RCC 7860 (cell line): ENCODE measurements at regions not wholly inside any gene's neighbourhood (a gene's known extent, or its start where the extent isn't known, plus 50 kb on each side); places are given as distances from the start of the nearest gene placed in this dataset.

Source experiments
- DNase-seq: peaks from one replicate; pipeline ENCODE4 v3.0.0-alpha.2; 2015; ENCODE audit warnings: low spot score
- FAIRE-seq: peaks from 2 replicates; lab custom pipeline; 2012; peaks lifted over from hg19 to GRCh38; lab: Jason Lieb, UNC

DNA sequence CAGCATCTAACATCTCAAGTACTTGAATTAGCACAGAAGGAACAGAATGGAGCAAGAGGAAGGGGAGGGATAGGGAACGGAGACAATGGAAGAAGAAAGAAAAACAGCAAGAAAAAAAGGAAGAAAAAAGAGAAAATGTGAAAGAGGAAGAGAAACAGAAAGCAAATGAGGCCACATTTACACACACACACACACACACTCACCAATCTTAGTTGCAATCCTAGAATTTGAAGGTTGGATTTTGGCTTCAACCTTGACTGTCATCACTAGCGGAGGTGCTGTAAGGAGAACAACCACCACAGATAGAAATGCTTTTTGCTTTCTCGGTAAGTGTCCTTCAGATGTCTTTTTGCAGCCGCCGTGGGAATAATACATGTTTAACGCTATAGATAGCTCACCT is 327.1 kb upstream of the NWD2 start:
- no peak for FAIRE-seq
- DNase-seq, result no peak

GRCh38 chr4:36919721-36920120 is 324.8 kb upstream of the NWD2 start:
- DNase-seq (no peak), FAIRE-seq (no peak)

- DNase-seq, result no peak
- no peak for FAIRE-seq
These were observed 322.9 kb upstream of the NWD2 start for GRCh38 chr4:36921476-36922216.

- DNase-seq (no peak), FAIRE-seq (no peak)
These were observed 313.9 kb upstream of the NWD2 start for GRCh38 chr4:36930562-36931111.

- DNase-seq (no peak), FAIRE-seq (no peak)
These were observed 300.3 kb upstream of the NWD2 start for GRCh38 chr4:36944232-36944631.

DNA sequence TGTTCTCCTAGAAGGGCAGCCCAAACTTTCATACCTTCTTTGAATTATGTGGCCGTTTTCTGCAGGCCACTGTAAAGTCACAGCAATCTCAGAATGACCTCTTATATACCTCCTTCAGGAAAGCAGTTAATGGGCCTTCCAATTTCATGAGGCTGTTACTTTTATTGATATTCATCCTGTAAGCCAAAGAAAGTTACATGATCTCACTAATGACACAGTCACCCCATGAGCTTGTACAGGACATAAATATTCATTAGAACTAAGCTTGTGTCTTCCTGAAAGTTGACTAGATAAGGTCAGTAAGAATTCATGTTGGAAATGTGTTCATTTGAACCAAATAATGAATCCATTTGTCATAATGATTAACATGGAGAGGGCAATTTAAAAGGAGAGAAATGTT is 283.1 kb upstream of the NWD2 start:
- FAIRE-seq (no peak), DNase-seq (no peak)

GRCh38 chr4:36966756-36967460 is 277.6 kb upstream of the NWD2 start:
- no peak for DNase-seq
- no peak for FAIRE-seq

DNA sequence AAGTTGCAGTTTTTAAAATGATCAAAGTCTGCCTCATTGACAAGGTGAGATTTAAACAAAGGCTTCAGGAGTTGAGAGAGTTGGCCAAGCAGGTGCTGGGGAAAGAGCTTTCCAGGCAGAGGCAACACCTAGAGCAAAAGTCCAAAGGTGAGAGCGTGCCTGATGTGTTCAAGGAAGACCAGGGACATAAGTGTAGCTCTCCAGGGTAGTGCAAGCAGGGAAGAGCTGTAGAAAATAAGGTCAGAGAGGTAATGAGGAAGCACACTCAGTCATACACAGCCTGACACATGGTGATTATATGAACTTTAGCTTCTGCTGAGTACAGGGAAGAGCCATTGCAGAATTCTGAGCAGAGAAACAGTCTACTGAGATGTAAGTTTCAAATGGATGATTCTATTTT is 265.0 kb upstream of the NWD2 start:
- FAIRE-seq (no peak), DNase-seq (no peak)

DNA sequence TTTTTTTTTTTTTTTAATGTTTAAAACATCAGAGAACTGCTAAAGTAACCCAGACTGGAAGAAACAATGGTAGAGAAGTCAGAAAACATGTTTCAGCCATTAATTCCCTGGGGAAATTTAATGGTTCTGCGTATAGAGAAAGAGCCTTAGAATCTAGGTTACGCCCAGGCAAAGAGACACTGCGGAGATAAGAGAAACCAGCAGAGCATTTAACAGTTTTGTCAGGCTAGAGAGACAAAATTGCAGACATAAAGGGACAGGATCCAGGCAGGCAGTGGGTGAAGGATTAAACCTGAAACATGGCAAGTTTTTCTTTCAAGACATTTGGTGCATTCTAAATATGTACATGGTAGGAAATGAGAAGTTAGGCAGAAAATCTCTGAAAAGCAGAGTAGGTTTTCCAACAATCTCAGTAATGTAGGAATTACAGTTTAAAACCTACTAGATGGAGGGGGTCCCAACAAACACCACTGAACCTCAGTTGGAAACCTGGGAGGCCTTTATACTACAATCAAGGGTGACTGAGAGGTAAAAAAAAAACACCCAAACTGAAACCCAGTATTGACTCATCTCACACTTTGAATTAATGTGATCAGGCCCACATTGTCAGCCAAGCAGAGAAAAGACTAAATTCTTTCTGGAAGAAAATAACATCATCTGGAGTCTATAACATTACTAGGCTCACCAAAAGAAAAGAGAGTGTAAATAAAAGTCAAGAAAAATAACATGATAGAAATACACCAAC is 254.2 kb upstream of the NWD2 start:
- DNase-seq (no peak), FAIRE-seq (no peak)

GRCh38 chr4:36997727-36998126 is 246.8 kb upstream of the NWD2 start:
- FAIRE-seq (no peak), DNase-seq (no peak)

- FAIRE-seq (no peak), DNase-seq (no peak)
These were observed 244.3 kb upstream of the NWD2 start for GRCh38 chr4:37000281-37000680.

GRCh38 chr4:37001688-37002436 is 242.7 kb upstream of the NWD2 start:
- FAIRE-seq, result no peak

DNA sequence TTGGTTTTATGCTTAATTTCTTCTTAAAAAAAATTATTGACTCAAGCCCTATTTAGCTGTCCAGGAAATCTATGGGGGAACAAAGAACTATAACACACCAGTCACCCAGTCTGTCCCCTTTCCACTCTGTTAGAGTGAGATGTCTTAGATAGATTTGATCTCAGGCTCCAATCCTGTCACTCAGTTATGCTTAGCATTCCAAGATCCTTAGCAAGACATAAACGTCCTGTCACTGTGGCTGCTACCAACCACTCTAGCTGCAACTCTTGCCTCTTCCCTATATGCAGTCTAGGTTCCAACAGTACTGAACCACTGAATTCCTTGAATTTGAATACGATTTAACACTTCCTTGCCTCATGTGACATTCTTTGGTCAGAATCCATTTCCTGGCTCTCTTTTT is 241.9 kb upstream of the NWD2 start:
- FAIRE-seq (no peak), DNase-seq (no peak)

More at GRCh38 chr4:37001688-37002436, 242.7 kb upstream of the NWD2 start:
- DNase-seq, result no peak

- DNase-seq, result no peak
- FAIRE-seq, result no peak
These were observed 236.3 kb upstream of the NWD2 start for GRCh38 chr4:37008199-37008598.

- no peak for FAIRE-seq
- DNase-seq, result no peak
These were observed 230.0 kb upstream of the NWD2 start for GRCh38 chr4:37014584-37014983.

DNA sequence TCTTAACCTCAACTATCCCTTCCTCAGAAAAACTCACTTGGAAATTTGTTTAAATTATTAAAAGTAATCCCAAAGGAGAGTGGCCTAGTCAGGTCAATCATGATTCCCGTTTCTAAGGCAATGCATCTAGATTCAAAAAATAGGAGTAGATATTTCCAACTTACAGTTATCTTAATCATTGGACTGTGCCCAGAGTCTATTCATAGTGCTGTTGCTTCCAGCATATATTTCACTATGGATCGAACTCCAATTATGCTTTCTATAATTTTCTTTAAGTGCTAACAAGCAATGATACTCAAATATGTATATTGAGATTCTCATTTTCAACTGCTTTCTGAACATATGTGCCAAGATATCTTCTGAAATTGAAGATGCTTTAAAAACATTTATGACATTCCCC is 229.2 kb upstream of the NWD2 start:
- FAIRE-seq (no peak), DNase-seq (no peak)

GRCh38 chr4:37023504-37023903 is 221.0 kb upstream of the NWD2 start:
- DNase-seq (no peak), FAIRE-seq (no peak)

GRCh38 chr4:37023996-37024395 is 220.5 kb upstream of the NWD2 start:
- FAIRE-seq (no peak), DNase-seq (no peak)

DNA sequence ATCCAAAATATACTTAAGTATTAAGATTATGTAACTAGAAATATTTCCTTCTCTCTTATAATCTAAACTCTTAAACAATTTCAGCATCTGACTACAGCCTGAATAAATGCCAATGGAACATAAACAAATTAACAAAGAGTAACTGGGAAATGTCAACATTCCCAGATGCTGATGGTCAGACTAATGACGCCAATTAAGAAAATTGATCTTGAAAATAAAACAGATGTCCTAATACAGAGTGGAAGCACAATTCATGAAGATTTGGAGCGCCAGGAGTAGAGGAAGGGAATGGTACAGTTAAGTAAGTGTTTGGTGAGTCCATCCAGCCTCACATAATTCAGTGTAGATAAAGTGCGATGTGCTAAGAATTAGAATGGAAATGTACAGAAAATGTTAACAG is 203.7 kb upstream of the NWD2 start:
- FAIRE-seq (no peak), DNase-seq (no peak)

DNA sequence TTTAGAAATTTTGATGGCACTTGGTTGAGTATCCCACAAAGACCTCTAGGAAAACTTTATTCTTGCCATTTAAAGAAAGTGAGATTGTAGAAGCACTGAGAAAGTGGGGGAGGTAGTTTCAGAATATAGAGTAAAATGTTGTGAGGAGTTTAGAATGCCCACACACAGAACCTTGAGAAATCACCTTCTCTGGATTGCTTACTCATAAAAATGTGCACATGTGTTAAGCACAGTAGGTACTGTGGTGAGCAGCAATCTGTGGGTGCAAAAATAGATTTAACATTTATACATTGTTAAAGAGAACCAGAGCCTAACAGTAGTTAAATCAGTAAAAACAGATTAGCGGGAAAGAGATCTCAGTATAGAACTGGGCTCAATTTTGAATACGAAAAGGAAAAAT is 201.2 kb upstream of the NWD2 start:
- no peak for DNase-seq
- no peak for FAIRE-seq

DNA sequence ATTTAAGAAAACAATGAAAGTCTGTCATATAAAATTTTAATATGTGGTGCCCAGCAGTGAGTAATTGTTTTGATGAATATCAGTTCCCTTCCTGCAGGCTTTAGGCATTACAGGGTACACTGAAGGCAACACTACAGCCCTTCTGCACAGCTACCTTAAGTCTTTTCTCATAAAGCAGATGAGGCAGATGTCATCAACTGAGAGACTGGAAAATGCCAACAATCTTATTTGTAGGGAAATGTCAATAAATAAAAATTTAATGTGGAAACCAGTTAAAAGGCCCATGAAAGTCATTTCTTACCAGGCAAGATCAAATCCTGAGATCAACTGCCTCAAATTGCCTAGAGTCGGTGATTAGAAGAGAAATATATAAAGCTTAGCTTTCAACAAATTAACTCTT is 193.4 kb upstream of the NWD2 start:
- FAIRE-seq (no peak), DNase-seq (no peak)
